Lower leg skin (tissue), 4 donors: ENCODE measurements at regions not wholly inside any gene's neighbourhood (a gene's known extent, or its start where the extent isn't known, plus 50 kb on each side); places are given as distances from the start of the nearest gene placed in this dataset.

ENCODE experiments used
- DNase-seq, 2 donors: peaks; one replicate each; pipeline ENCODE4 v3.0.0-alpha.2; 2019; ENCODE audit warnings: low spot score in 2 of 2
- H3K4me3 ChIP-seq: fragments of 200-600 bp; sonication (generic); 2 replicates; pipeline ENCODE4 v1.5.1; 2017; ENCODE audit warnings: mild to moderate bottlenecking, low read depth; ENCODE audit not compliant: poor library complexity, severe bottlenecking
- CTCF ChIP-seq, 3 donors: fragments of 450-650 bp; IDR thresholded peaks; one replicate each; pipeline ENCODE4 v1.5.1; 2016; ENCODE audit warnings: antibody characterized with exemption in 3 of 3, mild to moderate bottlenecking in 3 of 3, moderate library complexity in 2 of 3
- POLR2A ChIP-seq, 2 donors: fragments of 450-650 bp; IDR thresholded peaks; one replicate each; pipeline ENCODE4 v1.6.1; 2016 to 2017; ENCODE audit warnings: antibody characterized with exemption in 2 of 2, mild to moderate bottlenecking in 1 of 2, moderate library complexity in 1 of 2
- WGBS, 2 donors: methylation state at CpG; one replicate each; pipeline ENCODE4 v1.1.5; 2018; 5-methylcytosine and 5-hydroxymethylcytosine counted together
- intact Hi-C: fragments of 100-400 bp; cut with DNase I; formaldehyde crosslinking; loops from one replicate; pipeline ENCODE4 v1.15.0; 2023; ENCODE audit warnings: low total_unique reads

- intact Hi-C loops = no loop called here
- no peak for DNase-seq
- H3K4me3 ChIP-seq = no peak overlapping the region
- 93 to 97% methylated on average over 3 of the region's 3 CpGs for WGBS, 2 donors
- TF ChIP-seq CTCF (IDR thresholded peaks at IDR 0.05) (no peak), POLR2A (IDR thresholded peaks at IDR 0.05) (no peak)
Measured at GRCh38 chr17:13874134-13874533, 195.2 kb upstream of the COX10 start.

GRCh38 chr17:13874817-13875216, 194.5 kb upstream of the COX10 start:
- no peak overlapping the region for H3K4me3 ChIP-seq
- 75 to 89% methylated on average over 1 of the region's 1 CpG for WGBS, 2 donors
- DNase-seq = no peak
- TF ChIP-seq CTCF (IDR thresholded peaks at IDR 0.05) (no peak), POLR2A (IDR thresholded peaks at IDR 0.05) (no peak)
- intact Hi-C loops = no loop called here

- intact Hi-C loops = no loop called here
- no peak overlapping the region for H3K4me3 ChIP-seq
- no peak for DNase-seq
- TF ChIP-seq POLR2A (IDR thresholded peaks at IDR 0.05) (no peak), CTCF (IDR thresholded peaks at IDR 0.05) (no peak)
- 94 to 97% methylated on average over 5 of the region's 5 CpGs for WGBS, 2 donors
Measured at GRCh38 chr17:13879961-13880466, 189.3 kb upstream of the COX10 start.

DNA sequence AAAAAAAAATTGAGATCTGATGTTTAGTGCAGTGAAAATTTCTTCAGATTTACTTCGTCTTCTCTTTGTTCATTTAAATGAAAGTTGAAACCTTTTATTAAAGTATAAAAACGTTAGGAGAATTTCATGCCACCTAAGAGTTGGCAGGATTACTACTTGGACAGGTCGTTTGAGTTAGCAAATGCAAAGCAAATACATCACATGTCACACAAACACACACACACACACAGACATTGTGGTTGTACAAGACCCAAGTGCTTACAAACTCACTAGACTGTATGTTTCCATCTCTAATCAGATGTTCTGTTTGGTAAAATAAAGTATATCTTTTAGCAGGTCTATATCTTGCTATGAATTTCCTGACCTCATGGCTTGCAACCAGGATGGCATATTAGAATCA, 185.6 kb upstream of the COX10 start:
- WGBS, 2 donors = 63 to 68% methylated on average over 3 of the region's 3 CpGs
- no peak overlapping the region for H3K4me3 ChIP-seq
- TF ChIP-seq POLR2A (IDR thresholded peaks at IDR 0.05) (no peak), CTCF (IDR thresholded peaks at IDR 0.05) (no peak)
- DNase-seq = no peak
- intact Hi-C loops = no loop called here

- WGBS, 2 donors = 87 to 96% methylated on average over 2 of the region's 2 CpGs
- H3K4me3 ChIP-seq = no peak overlapping the region
- intact Hi-C loops = no loop called here
- no peak for DNase-seq
- TF ChIP-seq CTCF (IDR thresholded peaks at IDR 0.05) (no peak), POLR2A (IDR thresholded peaks at IDR 0.05) (no peak)
Measured at GRCh38 chr17:13884347-13884746, 185.0 kb upstream of the COX10 start.

GRCh38 chr17:13885550-13885949, 183.8 kb upstream of the COX10 start:
- intact Hi-C loops = no loop called here
- WGBS, 2 donors = 89 to 97% methylated on average over 2 of the region's 2 CpGs
- no peak overlapping the region for H3K4me3 ChIP-seq
- TF ChIP-seq CTCF (IDR thresholded peaks at IDR 0.05) = no peak
- DNase-seq = no peak
